ACC112 (cell line): ENCODE measurements at regions not wholly inside any gene's neighbourhood (a gene's known extent, or its start where the extent isn't known, plus 50 kb on each side); places are given as distances from the start of the nearest gene placed in this dataset.

Experiments
- H2AFZ ChIP-seq: fragments of 200-600 bp; sonication (generic); one replicate; pipeline ENCODE4 v1.6.0; 2017; ENCODE audit warnings: antibody characterized with exemption, low read length; ENCODE audit not compliant: unreplicated experiment
- H3K27ac ChIP-seq: fragments of 200-600 bp; sonication (generic); 2 replicates; pipeline ENCODE4 v1.5.1; 2014; ENCODE audit warnings: low read depth, mild to moderate bottlenecking, antibody characterized with exemption, low read length, moderate library complexity
- H3K27me3 ChIP-seq: fragments of 200-600 bp; sonication (generic); 2 replicates; pipeline ENCODE4 v1.6.1; 2014; ENCODE audit warnings: mild to moderate bottlenecking, antibody characterized with exemption, low read length, moderate library complexity, mixed read lengths; ENCODE audit not compliant: insufficient read depth
- H3K36me3 ChIP-seq: fragments of 200-600 bp; sonication (generic); 2 replicates; pipeline ENCODE4 v1.6.1; 2016; ENCODE audit warnings: mild to moderate bottlenecking, antibody characterized with exemption, low read length, moderate library complexity, mixed read lengths; ENCODE audit not compliant: insufficient read depth
- H3K4me1 ChIP-seq: fragments of 200-600 bp; sonication (generic); one replicate; pipeline ENCODE4 v1.6.1; 2016; ENCODE audit warnings: low read length, mixed read lengths; ENCODE audit not compliant: insufficient read depth, unreplicated experiment, control insufficient read depth
- H3K4me3 ChIP-seq: fragments of 200-600 bp; sonication (generic); 2 replicates; pipeline ENCODE4 v1.5.1; 2014; ENCODE audit warnings: mild to moderate bottlenecking, low read depth, low read length
- H3K79me2 ChIP-seq: fragments of 200-600 bp; sonication (generic); one replicate; pipeline ENCODE4 v1.6.0; 2016; ENCODE audit warnings: low read length; ENCODE audit not compliant: control insufficient read depth, unreplicated experiment, insufficient read depth

- Histone ChIP-seq H3K27me3 (no peaks in the 10 kb centered on the region), H3K4me1 (peaks cover 5% of the 10 kb centered on the region), H3K36me3 (no peaks in the 10 kb centered on the region), H2AFZ (no peak overlapping the region), H3K4me3 (no peak overlapping the region), H3K27ac (no peak overlapping the region), H3K79me2 (no peaks in the 10 kb centered on the region)
These were observed 229.9 kb downstream of the TGFB2 start for GRCh38 chr1:218575079-218575478.

GRCh38 chr1:218575856-218576255 lies 230.7 kb downstream of the TGFB2 start:
- H3K27me3 ChIP-seq, result no peaks in the 10 kb centered on the region
- no peaks in the 10 kb centered on the region for H3K79me2 ChIP-seq
- peaks cover 5% of the 10 kb centered on the region for H3K4me1 ChIP-seq
- H3K36me3 ChIP-seq, result no peaks in the 10 kb centered on the region
- H3K27ac ChIP-seq, result no peak overlapping the region
- no peak overlapping the region for H3K4me3 ChIP-seq
- H2AFZ ChIP-seq, result no peak overlapping the region

GRCh38 chr1:218582646-218583045 lies 237.5 kb downstream of the TGFB2 start:
- no peaks in the 10 kb centered on the region for H3K27me3 ChIP-seq
- no peaks in the 10 kb centered on the region for H3K36me3 ChIP-seq
- H3K4me1 ChIP-seq, result peaks cover 26% of the 10 kb centered on the region
- H3K4me3 ChIP-seq, result no peak overlapping the region
- H3K27ac ChIP-seq, result no peak overlapping the region
- H3K79me2 ChIP-seq, result no peaks in the 10 kb centered on the region
- no peak overlapping the region for H2AFZ ChIP-seq

GRCh38 chr1:218584418-218585155 lies 239.5 kb downstream of the TGFB2 start:
- Histone ChIP-seq H3K79me2 (no peaks in the 10 kb centered on the region), H3K27ac (peak overlapping the region; percentile 86), H2AFZ (peak overlapping the region; percentile 28), H3K4me3 (no peak overlapping the region), H3K4me1 (peaks cover 26% of the 10 kb centered on the region), H3K27me3 (no peaks in the 10 kb centered on the region), H3K36me3 (no peaks in the 10 kb centered on the region)

- no peaks in the 10 kb centered on the region for H3K79me2 ChIP-seq
- peak overlapping the region; percentile 86 for H3K27ac ChIP-seq
- no peaks in the 10 kb centered on the region for H3K36me3 ChIP-seq
- peak overlapping the region; percentile 39 for H2AFZ ChIP-seq
- H3K4me3 ChIP-seq, result peak overlapping the region; percentile 27; the same call in 1 of the 2 replicates
- peaks cover 26% of the 10 kb centered on the region for H3K4me1 ChIP-seq
- H3K27me3 ChIP-seq, result no peaks in the 10 kb centered on the region
These were observed 240.5 kb downstream of the TGFB2 start for GRCh38 chr1:218585511-218586184.

- H3K4me1 ChIP-seq, result peaks cover 32% of the 10 kb centered on the region
- no peak overlapping the region for H2AFZ ChIP-seq
- H3K27me3 ChIP-seq, result no peaks in the 10 kb centered on the region
- no peaks in the 10 kb centered on the region for H3K36me3 ChIP-seq
- H3K4me3 ChIP-seq, result no peak overlapping the region
- no peak overlapping the region for H3K27ac ChIP-seq
- no peaks in the 10 kb centered on the region for H3K79me2 ChIP-seq
These were observed 242.8 kb downstream of the TGFB2 start for GRCh38 chr1:218587900-218588299.

- Histone ChIP-seq H2AFZ (no peak overlapping the region), H3K79me2 (no peaks in the 10 kb centered on the region), H3K27me3 (no peaks in the 10 kb centered on the region), H3K4me3 (no peak overlapping the region), H3K4me1 (peaks cover 34% of the 10 kb centered on the region), H3K36me3 (no peaks in the 10 kb centered on the region), H3K27ac (no peak overlapping the region)
These were observed 243.5 kb downstream of the TGFB2 start for GRCh38 chr1:218588540-218589172.

GRCh38 chr1:218589487-218589886 lies 244.4 kb downstream of the TGFB2 start:
- Histone ChIP-seq H2AFZ (no peak overlapping the region), H3K27me3 (no peaks in the 10 kb centered on the region), H3K79me2 (no peaks in the 10 kb centered on the region), H3K27ac (no peak overlapping the region), H3K4me1 (peaks cover 30% of the 10 kb centered on the region), H3K4me3 (no peak overlapping the region), H3K36me3 (no peaks in the 10 kb centered on the region)

GRCh38 chr1:218591966-218592365 lies 246.8 kb downstream of the TGFB2 start:
- H2AFZ ChIP-seq, result no peak overlapping the region
- H3K36me3 ChIP-seq, result no peaks in the 10 kb centered on the region
- peaks cover 8% of the 10 kb centered on the region for H3K4me1 ChIP-seq
- H3K27me3 ChIP-seq, result no peaks in the 10 kb centered on the region
- no peak overlapping the region for H3K4me3 ChIP-seq
- H3K79me2 ChIP-seq, result no peaks in the 10 kb centered on the region
- H3K27ac ChIP-seq, result no peak overlapping the region

- Histone ChIP-seq H3K79me2 (no peaks in the 10 kb centered on the region), H3K36me3 (no peaks in the 10 kb centered on the region), H2AFZ (peak overlapping the region; percentile 61), H3K27ac (no peak overlapping the region), H3K4me1 (peaks cover 8% of the 10 kb centered on the region), H3K4me3 (no peak overlapping the region), H3K27me3 (no peaks in the 10 kb centered on the region)
These were observed 247.6 kb downstream of the TGFB2 start for GRCh38 chr1:218592688-218593087.
